Activated T-cell treated with anti-CD3 and anti-CD28 coated beads, Interleukin-2, amount 50 U/mL, for 24 hours (primary cell): ENCODE measurements at regions not wholly inside any gene's neighbourhood (a gene's known extent, or its start where the extent isn't known, plus 50 kb on each side); places are given as distances from the start of the nearest gene placed in this dataset.

ENCODE experiments used
- DNase-seq: peaks from one replicate; pipeline ENCODE4 v3.0.0-alpha.2; 2020
- H3K27ac Mint-ChIP-seq: 2 replicates; pipeline ENCODE4 v1.8.0; 2020; ENCODE audit warnings: mild to moderate bottlenecking, mixed read lengths
- H3K27me3 Mint-ChIP-seq: 2 replicates; pipeline ENCODE4 v1.8.0; 2020; ENCODE audit warnings: mixed read lengths
- H3K36me3 Mint-ChIP-seq: 2 replicates; pipeline ENCODE4 v1.8.0; 2020; ENCODE audit warnings: low read depth, mixed read lengths
- H3K4me1 Mint-ChIP-seq: 2 replicates; pipeline ENCODE4 v1.8.0; 2020; ENCODE audit warnings: low read depth, mixed read lengths
- H3K4me3 Mint-ChIP-seq: 2 replicates; pipeline ENCODE4 v1.8.0; 2020; ENCODE audit warnings: mild to moderate bottlenecking, moderate library complexity, mixed read lengths
- H3K9me3 Mint-ChIP-seq: 2 replicates; pipeline ENCODE4 v1.8.0; 2020; ENCODE audit warnings: mixed read lengths

DNA sequence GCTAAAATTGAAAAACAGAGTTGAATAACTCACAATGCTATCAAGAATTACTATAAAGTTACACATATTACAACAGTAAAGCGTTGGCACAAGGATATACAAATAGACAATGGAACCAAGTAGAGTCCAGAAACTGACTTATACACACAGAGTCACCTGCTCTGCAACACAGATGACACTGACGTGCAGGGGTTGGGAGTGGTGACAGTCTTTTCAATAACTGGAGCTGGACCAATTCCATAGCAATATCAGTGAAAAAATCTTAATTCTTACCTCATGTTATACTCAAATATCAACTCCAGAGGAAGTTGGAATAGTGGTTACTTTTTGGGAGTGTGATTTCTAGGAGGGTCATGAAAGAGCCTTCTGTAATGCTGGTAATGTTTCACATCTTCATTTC lies 62.5 kb upstream of the NPY start:
- no peak for DNase-seq
- H3K4me1 Mint-ChIP-seq = no peaks in the 10 kb centered on the region
- H3K4me3 Mint-ChIP-seq = no peak overlapping the region
- H3K36me3 Mint-ChIP-seq = no peaks in the 10 kb centered on the region
- H3K27me3 Mint-ChIP-seq = no peaks in the 10 kb centered on the region
- H3K27ac Mint-ChIP-seq = no peak overlapping the region
- peaks cover 9% of the 10 kb centered on the region for H3K9me3 Mint-ChIP-seq

DNA sequence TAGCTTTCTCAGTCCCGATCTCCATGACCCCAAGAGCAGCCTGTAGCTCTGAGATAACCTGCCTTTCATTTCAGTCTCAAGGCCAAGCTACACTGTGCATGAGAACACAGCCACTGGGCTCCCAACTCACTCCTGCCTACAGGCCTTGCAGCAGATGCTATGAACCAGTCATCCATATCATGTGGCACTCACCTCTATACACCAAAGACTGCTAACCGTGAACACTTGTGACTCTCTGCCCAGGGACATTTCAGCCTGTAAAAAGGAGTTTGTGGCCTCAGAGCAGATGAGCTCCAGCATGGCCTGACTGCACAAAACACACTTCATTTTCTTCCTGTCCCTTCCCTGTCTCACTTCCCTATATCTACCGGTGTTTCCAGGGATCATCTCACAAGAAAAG lies 56.9 kb upstream of the NPY start:
- no peaks in the 10 kb centered on the region for H3K36me3 Mint-ChIP-seq
- no peak overlapping the region for H3K4me3 Mint-ChIP-seq
- H3K4me1 Mint-ChIP-seq = peaks cover 21% of the 10 kb centered on the region
- H3K27me3 Mint-ChIP-seq = no peaks in the 10 kb centered on the region
- H3K9me3 Mint-ChIP-seq = peaks cover 9% of the 10 kb centered on the region
- no peak overlapping the region for H3K27ac Mint-ChIP-seq
- DNase-seq = no peak

DNA sequence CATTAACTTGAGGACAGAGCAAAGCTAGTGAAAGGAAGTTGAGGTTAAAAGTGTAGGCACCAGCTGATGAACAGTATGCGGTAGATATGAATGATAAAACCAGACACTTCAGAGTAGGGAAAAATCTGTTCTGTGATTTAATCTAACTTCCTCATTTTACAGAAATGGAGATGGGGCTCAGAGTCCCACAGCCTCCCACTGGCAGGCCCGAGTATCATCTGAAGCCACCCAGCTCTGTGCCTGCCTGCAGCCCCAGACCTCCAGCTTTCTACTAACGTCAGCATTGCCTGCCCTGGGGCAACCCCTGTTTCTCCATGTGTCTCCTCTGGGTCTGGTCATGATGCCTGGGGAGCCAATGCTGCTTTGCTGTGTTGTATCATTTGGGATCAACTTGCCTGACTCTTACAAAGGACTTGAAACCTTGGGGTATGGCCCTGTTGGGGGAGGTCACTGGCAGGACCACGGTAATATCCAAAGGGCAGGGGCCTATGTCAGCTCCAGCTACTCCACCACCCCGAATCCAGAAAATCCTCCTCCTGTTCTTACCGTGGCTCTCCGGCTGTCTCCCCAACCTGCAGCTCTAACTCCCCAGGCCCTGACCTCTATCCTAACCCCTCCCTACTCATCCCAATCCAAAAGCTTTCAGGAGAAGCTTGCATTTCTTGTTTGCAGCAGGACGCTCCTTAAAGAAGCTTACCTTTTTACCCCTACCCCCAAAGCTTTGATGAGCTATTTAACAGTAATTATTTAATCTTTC lies 56.2 kb upstream of the NPY start:
- H3K9me3 Mint-ChIP-seq = peaks cover 9% of the 10 kb centered on the region
- no peak overlapping the region for H3K27ac Mint-ChIP-seq
- peak; percentile 37 for DNase-seq
- H3K36me3 Mint-ChIP-seq = no peaks in the 10 kb centered on the region
- peaks cover 3% of the 10 kb centered on the region for H3K27me3 Mint-ChIP-seq
- H3K4me1 Mint-ChIP-seq = peaks cover 21% of the 10 kb centered on the region
- H3K4me3 Mint-ChIP-seq = no peak overlapping the region

DNA sequence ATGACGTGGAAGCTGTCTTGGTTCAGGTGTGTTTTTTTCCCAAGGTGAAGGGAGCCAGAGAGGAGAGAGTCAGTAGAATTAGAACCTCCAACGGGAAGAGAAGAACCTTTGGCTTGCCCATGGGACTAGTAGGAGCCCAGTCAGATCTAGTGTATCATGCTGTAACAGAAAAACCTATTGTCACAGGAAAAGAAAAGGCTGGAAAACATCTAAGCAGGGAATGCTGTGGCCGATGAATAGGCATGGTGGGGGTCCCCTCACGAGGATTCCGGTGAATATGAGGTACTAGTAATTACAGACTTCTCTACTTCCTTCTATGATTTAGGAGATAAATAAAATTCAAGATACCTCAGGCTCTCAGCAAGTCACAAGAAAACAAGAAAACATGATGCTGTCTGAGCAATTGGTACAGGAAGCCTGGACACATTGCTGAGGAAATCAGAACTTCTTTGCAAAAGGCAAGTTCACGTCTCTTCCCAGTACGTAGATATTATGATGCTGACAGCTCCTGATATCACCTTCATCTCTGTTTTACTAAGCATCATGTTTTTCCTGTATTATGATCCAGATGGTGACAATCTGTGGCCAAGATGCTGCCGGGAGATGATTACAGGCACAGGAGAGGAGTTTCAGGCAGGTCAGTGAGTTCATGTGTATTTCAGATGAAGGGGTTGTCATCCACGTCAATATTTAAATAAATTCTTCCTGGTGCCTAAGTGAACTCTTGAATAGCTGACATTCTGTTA lies 54.3 kb upstream of the NPY start:
- H3K27me3 Mint-ChIP-seq = peaks cover 3% of the 10 kb centered on the region
- no peak overlapping the region for H3K4me3 Mint-ChIP-seq
- H3K27ac Mint-ChIP-seq = no peak overlapping the region
- H3K9me3 Mint-ChIP-seq = no peaks in the 10 kb centered on the region
- peaks cover 21% of the 10 kb centered on the region for H3K4me1 Mint-ChIP-seq
- H3K36me3 Mint-ChIP-seq = no peaks in the 10 kb centered on the region
- no peak for DNase-seq

DNA sequence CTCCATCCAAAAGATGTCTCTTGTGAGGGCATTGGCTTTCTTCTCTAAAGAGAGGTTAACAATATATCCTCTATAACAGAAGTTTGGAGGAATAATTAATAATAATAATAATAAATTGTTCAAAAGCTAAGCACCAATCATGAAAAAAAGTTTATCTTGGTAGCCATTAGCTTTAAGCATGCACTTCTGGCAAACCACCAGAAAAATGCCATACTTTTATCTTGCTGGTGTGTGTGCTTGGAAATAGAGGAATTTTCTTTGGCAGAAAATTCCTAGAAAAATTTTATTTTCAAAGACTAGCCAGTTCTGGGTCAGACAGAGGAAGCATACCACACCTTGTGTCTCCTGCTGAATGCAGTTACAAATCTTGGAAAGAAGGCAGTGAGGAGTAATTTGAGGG lies 52.5 kb upstream of the NPY start:
- Mint-ChIP-seq H3K9me3 (no peaks in the 10 kb centered on the region), H3K27me3 (peaks cover 5% of the 10 kb centered on the region), H3K27ac (no peak overlapping the region), H3K4me1 (peaks cover 21% of the 10 kb centered on the region), H3K4me3 (no peak overlapping the region), H3K36me3 (no peaks in the 10 kb centered on the region)
- DNase-seq = no peak

DNA sequence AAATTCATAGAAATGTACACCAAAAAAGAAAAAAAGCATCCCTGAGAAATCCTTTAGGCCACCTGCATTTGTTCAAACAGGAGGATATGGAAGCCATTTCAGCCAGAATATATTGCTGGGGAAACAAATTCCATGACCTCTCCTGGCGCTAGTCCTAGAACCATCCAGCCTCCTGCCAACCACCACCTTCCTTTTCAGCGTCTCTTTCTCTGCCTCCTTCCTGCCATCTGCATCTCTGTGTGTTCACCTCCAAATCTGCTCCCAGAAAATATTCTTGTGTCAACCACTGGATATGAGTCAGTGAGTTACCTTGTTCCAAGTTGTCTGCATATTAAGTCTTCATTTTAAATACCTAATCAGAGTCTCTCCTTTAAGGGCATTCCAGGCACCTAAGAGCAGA lies 50.6 kb upstream of the NPY start:
- peaks cover 3% of the 10 kb centered on the region for H3K4me1 Mint-ChIP-seq
- H3K4me3 Mint-ChIP-seq = no peak overlapping the region
- no peak for DNase-seq
- no peaks in the 10 kb centered on the region for H3K36me3 Mint-ChIP-seq
- peaks cover 8% of the 10 kb centered on the region for H3K27me3 Mint-ChIP-seq
- H3K27ac Mint-ChIP-seq = no peak overlapping the region
- H3K9me3 Mint-ChIP-seq = no peaks in the 10 kb centered on the region
